Nephron progenitor cell (in vitro differentiated cells): ENCODE measurements at regions not wholly inside any gene's neighbourhood (a gene's known extent, or its start where the extent isn't known, plus 50 kb on each side); places are given as distances from the start of the nearest gene placed in this dataset.

Source experiments
- DNase-seq: peaks from one replicate; pipeline ENCODE4 v3.0.0; 2021
- H3K27ac Mint-ChIP-seq: 2 replicates; pipeline ENCODE4 v1.8.0; 2021; ENCODE audit warnings: mild to moderate bottlenecking, moderate library complexity, mixed read lengths
- H3K27me3 Mint-ChIP-seq: 2 replicates; pipeline ENCODE4 v1.8.0; 2021; ENCODE audit warnings: mild to moderate bottlenecking, low read depth, mixed read lengths; ENCODE audit not compliant: poor library complexity
- H3K36me3 Mint-ChIP-seq: 2 replicates; pipeline ENCODE4 v1.8.0; 2021; ENCODE audit warnings: low read depth, mixed read lengths
- H3K4me1 Mint-ChIP-seq: 2 replicates; pipeline ENCODE4 v1.8.0; 2021; ENCODE audit warnings: mixed read lengths
- H3K4me3 Mint-ChIP-seq: 2 replicates; pipeline ENCODE4 v1.8.0; 2021; ENCODE audit warnings: mild to moderate bottlenecking, moderate library complexity, mixed read lengths
- H3K9me3 Mint-ChIP-seq: 2 replicates; pipeline ENCODE4 v1.8.0; 2021; ENCODE audit warnings: mild to moderate bottlenecking, moderate library complexity, mixed read lengths
- CTCF ChIP-seq: fragments of 200-600 bp; sonication (generic); IDR thresholded peaks from 2 replicates; pipeline ENCODE4 v1.5.0; 2021; ENCODE audit warnings: antibody characterized with exemption

GRCh38 chr11:93967258-93967657, 53.9 kb upstream of the HEPHL1 start:
- H3K4me1 Mint-ChIP-seq, result no peaks in the 10 kb centered on the region
- H3K27ac Mint-ChIP-seq, result no peak overlapping the region
- H3K9me3 Mint-ChIP-seq, result no peaks in the 10 kb centered on the region
- no peak for DNase-seq
- H3K36me3 Mint-ChIP-seq, result no peaks in the 10 kb centered on the region
- no peak for TF ChIP-seq CTCF
- peaks cover 4% of the 10 kb centered on the region for H3K27me3 Mint-ChIP-seq
- no peak overlapping the region for H3K4me3 Mint-ChIP-seq

GRCh38 chr11:93967944-93968343, 53.2 kb upstream of the HEPHL1 start:
- Mint-ChIP-seq H3K4me3 (no peak overlapping the region), H3K27ac (no peak overlapping the region), H3K4me1 (no peaks in the 10 kb centered on the region), H3K27me3 (peaks cover 6% of the 10 kb centered on the region), H3K36me3 (no peaks in the 10 kb centered on the region), H3K9me3 (no peaks in the 10 kb centered on the region)
- DNase-seq, result no peak
- TF ChIP-seq CTCF, result no peak

- no peak overlapping the region for H3K27ac Mint-ChIP-seq
- peaks cover 10% of the 10 kb centered on the region for H3K27me3 Mint-ChIP-seq
- peaks cover 17% of the 10 kb centered on the region for H3K9me3 Mint-ChIP-seq
- no peaks in the 10 kb centered on the region for H3K4me1 Mint-ChIP-seq
- TF ChIP-seq CTCF, result no peak
- no peak for DNase-seq
- H3K36me3 Mint-ChIP-seq, result no peaks in the 10 kb centered on the region
- no peak overlapping the region for H3K4me3 Mint-ChIP-seq
Measured at GRCh38 chr11:93969925-93970922, 50.9 kb upstream of the HEPHL1 start.
